GM19239 (cell line): ENCODE measurements at regions not wholly inside any gene's neighbourhood (a gene's known extent, or its start where the extent isn't known, plus 50 kb on each side); places are given as distances from the start of the nearest gene placed in this dataset.
"Not testable (repeated sequence)": the region's sequence is repeated elsewhere in the genome, so short reads cannot be mapped to it uniquely, and the experiment has no call there.

ENCODE experiments used
- DNase-seq: peaks from one replicate; pipeline ENCODE4 v3.0.0; 2011; ENCODE audit warnings: low spot score; ENCODE audit not compliant: insufficient read length
- FAIRE-seq: peaks from 2 replicates; lab custom pipeline; 2011; peaks lifted over from hg19 to GRCh38; lab: Jason Lieb, UNC

GRCh38 chr13:74250738-74251190 is 116.6 kb upstream of the KLF12 start:
- FAIRE-seq (no peak), DNase-seq (no peak)

- DNase-seq (no peak), FAIRE-seq (no peak)
These were observed 114.3 kb upstream of the KLF12 start for GRCh38 chr13:74248477-74248876.

- FAIRE-seq = no peak
- no peak for DNase-seq
These were observed 112.3 kb upstream of the KLF12 start for GRCh38 chr13:74246487-74246886.

- no peak for DNase-seq
These were observed 109.7 kb upstream of the KLF12 start for GRCh38 chr13:74243637-74244526.

GRCh38 chr13:74241343-74241742 is 107.1 kb upstream of the KLF12 start:
- FAIRE-seq, DNase-seq: not testable (repeated sequence)

More at GRCh38 chr13:74243637-74244526, 109.7 kb upstream of the KLF12 start:
- no peak for FAIRE-seq

- FAIRE-seq = no peak
- no peak for DNase-seq
These were observed 96.8 kb upstream of the KLF12 start for GRCh38 chr13:74230984-74231501.

- FAIRE-seq (no peak), DNase-seq (no peak)
These were observed 95.0 kb upstream of the KLF12 start for GRCh38 chr13:74229242-74229641.

GRCh38 chr13:74227476-74228158 is 93.4 kb upstream of the KLF12 start:
- DNase-seq (no peak), FAIRE-seq (no peak)

- no peak for FAIRE-seq
- DNase-seq = no peak
These were observed 92.7 kb upstream of the KLF12 start for GRCh38 chr13:74226791-74227475.

GRCh38 chr13:74221752-74222151 is 87.5 kb upstream of the KLF12 start:
- FAIRE-seq (no peak), DNase-seq (no peak)

- DNase-seq (no peak), FAIRE-seq (no peak)
These were observed 85.4 kb upstream of the KLF12 start for GRCh38 chr13:74219566-74219965.

GRCh38 chr13:74218291-74218690 is 84.1 kb upstream of the KLF12 start:
- FAIRE-seq = no peak

GRCh38 chr13:74217811-74218210 is 83.6 kb upstream of the KLF12 start:
- no peak for FAIRE-seq

More at GRCh38 chr13:74218291-74218690, 84.1 kb upstream of the KLF12 start:
- no peak for DNase-seq

GRCh38 chr13:74215420-74215819 is 81.2 kb upstream of the KLF12 start:
- FAIRE-seq (no peak), DNase-seq (no peak)

More at GRCh38 chr13:74217811-74218210, 83.6 kb upstream of the KLF12 start:
- DNase-seq = no peak

GRCh38 chr13:74214321-74214720 is 80.1 kb upstream of the KLF12 start:
- DNase-seq = no peak
- no peak for FAIRE-seq

- FAIRE-seq = no peak
These were observed 76.6 kb upstream of the KLF12 start for GRCh38 chr13:74210693-74211393.

GRCh38 chr13:74206855-74207254 is 72.7 kb upstream of the KLF12 start:
- DNase-seq = no peak
- no peak for FAIRE-seq

More at GRCh38 chr13:74210693-74211393, 76.6 kb upstream of the KLF12 start:
- no peak for DNase-seq

GRCh38 chr13:74206061-74206561 is 71.9 kb upstream of the KLF12 start:
- FAIRE-seq = no peak
- DNase-seq = no peak

GRCh38 chr13:74205313-74205690 is 71.1 kb upstream of the KLF12 start:
- no peak for DNase-seq
- FAIRE-seq = no peak
